H1 (cell line): ENCODE measurements at regions not wholly inside any gene's neighbourhood (a gene's known extent, or its start where the extent isn't known, plus 50 kb on each side); places are given as distances from the start of the nearest gene placed in this dataset.

Source experiments
- CTCF ChIA-PET: fragments of 300-600 bp; sonication (Branson Sonifier 250); formaldehyde crosslinking; loops from one replicate; lab custom pipeline; 2021; ENCODE audit not compliant: partially characterized antibody; lab: Charles Lee
- POLR2A ChIA-PET: fragments of 300-600 bp; sonication (Branson Sonifier 250); formaldehyde crosslinking; loops from one replicate; lab custom pipeline; 2021; ENCODE audit warnings: inconsistent platforms; ENCODE audit not compliant: partially characterized antibody; lab: Charles Lee
- DNase-seq, 2 experiments: peaks; one replicate each; pipeline versions ENCODE4 v3.0.0 to v3.0.0-alpha.2; 2010 to 2022; ENCODE audit warnings: low spot score in 2 of 2, low read depth in 1 of 2, mixed read lengths in 1 of 2
- FAIRE-seq: peaks from 2 replicates; lab custom pipeline; 2011; peaks lifted over from hg19 to GRCh38; lab: Jason Lieb, UNC
- H2AFZ ChIP-seq: 2 replicates; pipeline ENCODE4 v1.8.1; 2012; ENCODE audit warnings: low read length, inconsistent platforms
- H2AK5ac ChIP-seq: 2 replicates; pipeline ENCODE4 v1.6.1; 2013; ENCODE audit warnings: low read depth, low read length
- H2BK120ac ChIP-seq: replicated peaks from 2 replicates; pipeline ENCODE3; 2013; ENCODE audit warnings: low read depth, low read length, inconsistent platforms
- H2BK12ac ChIP-seq: 2 replicates; pipeline ENCODE4 v1.6.1; 2013; ENCODE audit warnings: low read depth, low read length
- H2BK15ac ChIP-seq: 2 replicates; pipeline ENCODE4 v1.6.1; 2013; ENCODE audit warnings: low read length
- H2BK20ac ChIP-seq: 2 replicates; pipeline ENCODE4 v1.6.1; 2013; ENCODE audit warnings: low read length
- H2BK5ac ChIP-seq: 2 replicates; pipeline ENCODE4 v1.6.1; 2013; ENCODE audit warnings: low read depth, low read length
- H3K14ac ChIP-seq: 2 replicates; pipeline ENCODE4 v1.6.1; 2013; ENCODE audit warnings: inconsistent platforms; ENCODE audit not compliant: insufficient read length
- H3K18ac ChIP-seq: 2 replicates; pipeline ENCODE4 v1.6.1; 2013; ENCODE audit warnings: low read length; ENCODE audit errors: extremely low read depth
- H3K23ac ChIP-seq: 2 replicates; pipeline ENCODE4 v1.6.1; 2013; ENCODE audit warnings: inconsistent platforms; ENCODE audit not compliant: insufficient read length
- H3K23me2 ChIP-seq: 2 replicates; pipeline ENCODE4 v1.6.1; 2013; ENCODE audit warnings: low read depth, low read length
- H3K27ac ChIP-seq: 2 replicates; pipeline ENCODE4 v1.6.1; 2011; ENCODE audit warnings: low read depth, low read length, inconsistent platforms
- H3K27me3 ChIP-seq, 4 experiments: replicated peaks in 1 of 4; 1 replicate in 1 of 4; 2 replicates in 3 of 4; pipeline versions ENCODE4 v1.6.1 to v1.8.1; 2011 to 2013; ENCODE audit warnings: low read length in 3 of 4, mild to moderate bottlenecking in 3 of 4, inconsistent platforms in 2 of 4, mixed read lengths in 2 of 4, moderate library complexity in 1 of 4; ENCODE audit not compliant: control insufficient read depth in 3 of 4, insufficient read depth in 3 of 4; ENCODE audit errors: extremely low read depth in 1 of 4
- H3K36me3 ChIP-seq, 4 experiments: 2 replicates each; pipeline versions ENCODE4 v1.6.1 to v1.8.1; 2011 to 2013; ENCODE audit warnings: mild to moderate bottlenecking in 4 of 4, low read length in 3 of 4, moderate library complexity in 2 of 4, control low read depth in 1 of 4, inconsistent platforms in 1 of 4; ENCODE audit not compliant: insufficient read depth in 4 of 4, control insufficient read depth in 2 of 4
- H3K4ac ChIP-seq: replicated peaks from 2 replicates; pipeline ENCODE3; 2013; ENCODE audit warnings: low read length, low read depth, mixed read lengths, inconsistent platforms; ENCODE audit not compliant: insufficient read length
- H3K4me1 ChIP-seq, 4 experiments: replicated peaks in 1 of 4; 1 replicate in 1 of 4; 2 replicates in 3 of 4; pipeline versions ENCODE4 v1.6.1 to v1.8.1; 2011 to 2013; ENCODE audit warnings: low read length in 3 of 4, inconsistent platforms in 2 of 4, mixed read lengths in 1 of 4; ENCODE audit not compliant: insufficient read depth in 4 of 4, control insufficient read depth in 3 of 4
- H3K4me2 ChIP-seq, 2 experiments: 2 replicates each; pipeline versions ENCODE4 v1.6.1 to v1.8.1; 2011 to 2013; ENCODE audit warnings: low read depth in 2 of 2, low read length in 2 of 2, control low read depth in 1 of 2, inconsistent platforms in 1 of 2, mild to moderate bottlenecking in 1 of 2; ENCODE audit not compliant: insufficient read depth in 1 of 2
- H3K4me3 ChIP-seq, 4 experiments: fragments of 200-600, 300-600 bp in 1 of 4; sonication (generic), shearing (Covaris generic), sonication (Bioruptor Twin) in 1 of 4; 2 replicates each; pipeline versions ENCODE4 v1.5.1 to v1.8.1; 2011 to 2016; ENCODE audit warnings: low read length in 4 of 4, low read depth in 3 of 4, control low read depth in 2 of 4, inconsistent platforms in 2 of 4, mild to moderate bottlenecking in 2 of 4, mixed read lengths in 1 of 4, moderate library complexity in 1 of 4; ENCODE audit not compliant: insufficient read depth in 2 of 4; ENCODE audit errors: extremely low read depth in 1 of 4
- H3K56ac ChIP-seq: replicated peaks from 2 replicates; pipeline ENCODE3; 2013; ENCODE audit warnings: low read depth, mild to moderate bottlenecking, mixed read lengths, low read length, inconsistent platforms; ENCODE audit not compliant: insufficient read length
- H3K79me1 ChIP-seq: 2 replicates; pipeline ENCODE4 v1.6.1; 2013; ENCODE audit warnings: low read depth, low read length, control low read depth
- H3K79me2 ChIP-seq, 2 experiments: 2 replicates each; pipeline versions ENCODE4 v1.6.1 to v1.8.1; 2012 to 2013; ENCODE audit warnings: low read length in 2 of 2, mild to moderate bottlenecking in 2 of 2, inconsistent platforms in 1 of 2; ENCODE audit not compliant: insufficient read depth in 2 of 2, control insufficient read depth in 1 of 2
- H3K9ac ChIP-seq, 4 experiments: replicated peaks in 1 of 4; 1 replicate in 1 of 4; 2 replicates in 3 of 4; pipeline versions ENCODE4 v1.6.1 to v1.8.1; 2011 to 2013; ENCODE audit warnings: low read depth in 3 of 4, low read length in 3 of 4, control low read depth in 2 of 4, mild to moderate bottlenecking in 2 of 4, moderate library complexity in 2 of 4, inconsistent platforms in 1 of 4; ENCODE audit errors: extremely low read depth in 1 of 4
- H3K9me3 ChIP-seq, 2 experiments: 2 replicates each; pipeline versions ENCODE4 v1.6.1 to v1.8.1; 2012 to 2013; ENCODE audit warnings: mild to moderate bottlenecking in 2 of 2, moderate library complexity in 2 of 2, control low read depth in 1 of 2, inconsistent platforms in 1 of 2, low read depth in 1 of 2, low read length in 1 of 2, mixed read lengths in 1 of 2; ENCODE audit not compliant: insufficient read depth in 2 of 2
- H4K20me1 ChIP-seq, 2 experiments: replicated peaks in 1 of 2; 2 replicates each; pipeline versions ENCODE3 to v1.8.1; 2011 to 2013; ENCODE audit warnings: inconsistent platforms in 2 of 2, low read length in 2 of 2, mild to moderate bottlenecking in 1 of 2; ENCODE audit not compliant: insufficient read depth in 2 of 2, control insufficient read depth in 1 of 2
- H4K5ac ChIP-seq: 2 replicates; pipeline ENCODE4 v1.6.1; 2013; ENCODE audit warnings: low read length, low read depth, mixed read lengths, inconsistent platforms; ENCODE audit not compliant: insufficient read length
- H4K8ac ChIP-seq: 2 replicates; pipeline ENCODE4 v1.8.0; 2013; ENCODE audit warnings: mild to moderate bottlenecking, moderate library complexity, low read length, inconsistent platforms; ENCODE audit not compliant: insufficient read depth; ENCODE audit errors: extremely low read depth
- H4K91ac ChIP-seq: replicated peaks from 2 replicates; pipeline ENCODE3; 2013; ENCODE audit warnings: low read length, mixed read lengths, inconsistent platforms; ENCODE audit not compliant: insufficient read length
- CHD2 ChIP-seq: IDR thresholded peaks from 2 replicates; pipeline ENCODE4 v1.6.1; 2012; ENCODE audit warnings: low read length, improper control_type of control experiment
- CTBP2 ChIP-seq: IDR thresholded peaks from 2 replicates; pipeline ENCODE4 v1.7.0; 2011; ENCODE audit warnings: borderline replicate concordance, mild to moderate bottlenecking, moderate library complexity, mixed read lengths, low read length; ENCODE audit not compliant: insufficient read depth, insufficient read length
- FOSL1 ChIP-seq: IDR thresholded peaks from 2 replicates; pipeline ENCODE4 v1.6.1; 2011; ENCODE audit warnings: mild to moderate bottlenecking, low read depth, low read length, moderate library complexity; ENCODE audit not compliant: insufficient read depth
- KDM1A ChIP-seq: fragments of 200-600, 300-600 bp; sonication (generic); IDR thresholded peaks from 2 replicates; pipeline ENCODE4 v1.7.1; 2016; ENCODE audit warnings: mild to moderate bottlenecking, low read length, borderline replicate concordance
- MAFK ChIP-seq: IDR thresholded peaks from 2 replicates; pipeline ENCODE4 v1.6.1; 2012; ENCODE audit warnings: low read depth, mild to moderate bottlenecking, improper control_type of control experiment, low read length
- PHF8 ChIP-seq: fragments of 200-600 bp; sonication (generic); conservative IDR thresholded peaks from 2 replicates; pipeline ENCODE4 v1.7.1; 2012; ENCODE audit warnings: low read depth, mild to moderate bottlenecking, inconsistent platforms, low read length, moderate library complexity
- POLR2A ChIP-seq, 2 experiments: IDR thresholded peaks; 1 replicate in 1 of 2; 2 replicates in 1 of 2; pipeline ENCODE4 v1.6.1; 2011; ENCODE audit warnings: low read depth in 2 of 2, low read length in 2 of 2, mild to moderate bottlenecking in 2 of 2; ENCODE audit errors: control extremely low read depth in 1 of 2
- POLR2AphosphoS5 ChIP-seq: IDR thresholded peaks from 2 replicates; pipeline ENCODE4 v1.6.1; 2011; ENCODE audit warnings: low read depth, low read length
- RBBP5 ChIP-seq: IDR thresholded peaks from 2 replicates; pipeline ENCODE4 v1.7.1; 2012; ENCODE audit warnings: low read depth, mild to moderate bottlenecking, inconsistent platforms, low read length, moderate library complexity, borderline replicate concordance
- RXRA ChIP-seq: IDR thresholded peaks from 2 replicates; pipeline ENCODE4 v1.6.1; 2011; ENCODE audit warnings: low read depth, mild to moderate bottlenecking, low read length, moderate library complexity; ENCODE audit not compliant: insufficient read depth
- SAP30 ChIP-seq: fragments of 300-600 bp; sonication (generic); IDR thresholded peaks from 2 replicates; pipeline ENCODE4 v1.7.1; 2012; ENCODE audit warnings: low read length, moderate library complexity, mild to moderate bottlenecking, inconsistent platforms; ENCODE audit not compliant: insufficient read depth, insufficient replicate concordance
- TBP ChIP-seq: IDR thresholded peaks from 2 replicates; pipeline ENCODE4 v1.6.1; 2011; ENCODE audit warnings: low read depth, low read length, improper control_type of control experiment
- WGBS, 2 experiments: shearing (Covaris generic) in 1 of 2; methylation state at CpG; one replicate each; pipeline versions ENCODE4 v1.1.6 to v1.1.7; 2013 to 2015; ENCODE audit warnings: low lambda C conversion rate in 2 of 2, mixed read lengths in 2 of 2, inconsistent platforms in 1 of 2, low coverage in 1 of 2, missing lambda C conversion rate in 1 of 2; ENCODE audit not compliant: insufficient replicate concordance in 2 of 2, insufficient coverage in 1 of 2, insufficient read length in 1 of 2; ENCODE audit errors: extremely low coverage in 1 of 2, missing lambda C conversion rate in 1 of 2; 5-methylcytosine and 5-hydroxymethylcytosine counted together
- TF ChIP-seq, protein P1 (sequence below): IDR thresholded peaks from 2 replicates; pipeline ENCODE4 v1.6.1; 2012; ENCODE audit warnings: inconsistent platforms

- H2AFZ ChIP-seq: no peak overlapping the region
- FAIRE-seq (no peak), DNase-seq (no peak)
- no peaks in the 10 kb centered on the region for H3K36me3 ChIP-seq
- H3K4me1 ChIP-seq: no peaks in the 10 kb centered on the region; a peak in 1 of 7 replicates
- no peak overlapping the region for H2BK120ac ChIP-seq
- no peak overlapping the region for H2BK12ac ChIP-seq
- H3K4ac ChIP-seq: no peak overlapping the region
- no peak overlapping the region for H3K23ac ChIP-seq
- H3K23me2 ChIP-seq: no peaks in the 10 kb centered on the region
- no peak overlapping the region for H3K4me3 ChIP-seq
- 90% methylated on average over 25 of the region's 27 CpGs; no CpG with 5 or more reads in 1 of the 2 experiments for WGBS, 2 experiments
- H4K91ac ChIP-seq: no peak overlapping the region
- H3K14ac ChIP-seq: no peak overlapping the region
- H3K56ac ChIP-seq: no peak overlapping the region
- no peaks in the 10 kb centered on the region for H3K79me2 ChIP-seq
- POLR2A ChIA-PET: no interaction called here
- no peak overlapping the region for H3K18ac ChIP-seq
- H3K9ac ChIP-seq: no peak overlapping the region
- no peak overlapping the region for H3K4me2 ChIP-seq
- H3K9me3 ChIP-seq: no peaks in the 10 kb centered on the region
- no peak overlapping the region for H4K5ac ChIP-seq
- no peak overlapping the region for H2BK15ac ChIP-seq
- H4K20me1 ChIP-seq: no peaks in the 10 kb centered on the region
- H2BK5ac ChIP-seq: no peak overlapping the region
- H2BK20ac ChIP-seq: no peak overlapping the region
- CTCF ChIA-PET: interaction anchor here (1.0 to 3.1 kb wide), 6 partner anchors 11 to 220 kb away, joined by 3 to 17 read pairs (median 6); no protein-coding TSS in a partner anchor
- no peak overlapping the region for H4K8ac ChIP-seq
- peaks cover 0 to 3% (median 0%) of the 10 kb centered on the region in 4 experiments; a peak in 1 of 7 replicates for H3K27me3 ChIP-seq
- no peaks in the 10 kb centered on the region for H3K79me1 ChIP-seq
- H3K27ac ChIP-seq: no peak overlapping the region
- H2AK5ac ChIP-seq: no peak overlapping the region
- no peak for TF ChIP-seq KDM1A
- no peak for TF ChIP-seq POLR2A (IDR thresholded peaks at IDR 0.05; ENCODE audit: control extremely low read depth in 1 of 2, low read depth in 2 of 2, low read length in 2 of 2)
- TF ChIP-seq, protein P1, sequence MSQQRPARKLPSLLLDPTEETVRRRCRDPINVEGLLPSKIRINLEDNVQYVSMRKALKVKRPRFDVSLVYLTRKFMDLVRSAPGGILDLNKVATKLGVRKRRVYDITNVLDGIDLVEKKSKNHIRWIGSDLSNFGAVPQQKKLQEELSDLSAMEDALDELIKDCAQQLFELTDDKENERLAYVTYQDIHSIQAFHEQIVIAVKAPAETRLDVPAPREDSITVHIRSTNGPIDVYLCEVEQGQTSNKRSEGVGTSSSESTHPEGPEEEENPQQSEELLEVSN: no peak
- TF ChIP-seq CHD2: no peak
- TF ChIP-seq RXRA: no peak
- no peak for TF ChIP-seq CTBP2
- TF ChIP-seq RBBP5: no peak
- TF ChIP-seq POLR2AphosphoS5: no peak
- TF ChIP-seq PHF8: no peak
- no peak for TF ChIP-seq SAP30
- TF ChIP-seq TBP: no peak
- no peak for TF ChIP-seq FOSL1
- TF ChIP-seq MAFK: no peak
These were observed 466.4 kb downstream of the NPHP4 start for GRCh38 chr1:5525597-5526384.
